Transverse colon (tissue), 4 donors: ENCODE measurements at regions not wholly inside any gene's neighbourhood (a gene's known extent, or its start where the extent isn't known, plus 50 kb on each side); places are given as distances from the start of the nearest gene placed in this dataset.

Experiments used
- DNase-seq: peaks from one replicate; pipeline ENCODE4 v3.0.0-alpha.2; 2019
- H3K27ac ChIP-seq, 4 donors: fragments of 200-600 bp; sonication (generic); 2 replicates each; pipeline ENCODE4 v1.5.1; 2016 to 2018; ENCODE audit warnings: inconsistent platforms in 4 of 4
- H3K27me3 ChIP-seq: fragments of 200-600 bp; sonication (generic); 2 replicates; pipeline ENCODE4 v1.5.1; 2017; ENCODE audit warnings: inconsistent platforms
- H3K36me3 ChIP-seq, 4 donors: fragments of 200-600 bp; sonication (generic); 2 replicates each; pipeline ENCODE4 v1.5.1; 2017 to 2019; ENCODE audit warnings: inconsistent platforms in 4 of 4
- H3K4me1 ChIP-seq, 4 donors: fragments of 200-600 bp; sonication (generic); 2 replicates each; pipeline ENCODE4 v1.5.1; 2017 to 2020; ENCODE audit warnings: inconsistent platforms in 4 of 4
- H3K4me3 ChIP-seq, 4 donors: fragments of 200-600 bp; sonication (generic); 1 replicate in 1 of 4; 2 replicates in 3 of 4; pipeline versions ENCODE4 v1.5.1 to v1.6.1; 2017 to 2019; ENCODE audit warnings: inconsistent platforms in 4 of 4
- H3K9me3 ChIP-seq, 2 donors: fragments of 200-600 bp; sonication (generic); 2 replicates each; pipeline ENCODE4 v1.5.1; 2017 to 2019; ENCODE audit warnings: inconsistent platforms in 2 of 2
- CTCF ChIP-seq, 5 experiments: fragments of 200-600 bp in 3 of 5; fragments of 450-650 bp in 2 of 5; sonication (generic) in 3 of 5; IDR thresholded peaks; 1 replicate in 2 of 5; 2 replicates in 3 of 5; pipeline ENCODE4 v1.5.1; 2016 to 2017; ENCODE audit warnings: antibody characterized with exemption in 5 of 5, inconsistent platforms in 3 of 5, mild to moderate bottlenecking in 2 of 5, moderate library complexity in 1 of 5
- EP300 ChIP-seq: sonication (generic); formaldehyde crosslinking; IDR thresholded peaks from one replicate; pipeline ENCODE4 v1.6.1; 2017; ENCODE audit warnings: antibody characterized with exemption, low read depth
- POLR2A ChIP-seq: fragments of 450-650 bp; IDR thresholded peaks from one replicate; pipeline ENCODE4 v1.6.1; 2016; ENCODE audit warnings: antibody characterized with exemption, mild to moderate bottlenecking, moderate library complexity
- POLR2AphosphoS5 ChIP-seq, 3 donors: sonication (generic); formaldehyde crosslinking; IDR thresholded peaks; one replicate each; pipeline ENCODE4 v1.6.1; 2016; ENCODE audit warnings: antibody characterized with exemption in 3 of 3
- WGBS, 2 donors: methylation state at CpG; one replicate each; pipeline ENCODE4 v1.1.5; 2018; ENCODE audit warnings: low coverage in 1 of 2; 5-methylcytosine and 5-hydroxymethylcytosine counted together
- in situ Hi-C, 4 donors: fragments of 200-750 bp; cut with MboI; loops; one replicate each; pipeline versions ENCODE4 v1.15.0 to v1.15.1; 2017; ENCODE audit warnings: low sequenced_read_pairs in 3 of 4, low pct_ligation_motif_present in 1 of 4, low pct_unique_long_range_greater_than_20kb in 1 of 4
- intact Hi-C: fragments of 100-400 bp; cut with DNase I; formaldehyde crosslinking; loops from one replicate; pipeline ENCODE4 v1.15.1; 2023; ENCODE audit warnings: low total_unique reads

GRCh38 chr16:80025236-80025635 is 424.7 kb upstream of the MAF start:
- Histone ChIP-seq H3K4me1 (peaks cover 0 to 6% (median 0%) of the 10 kb centered on the region in 4 donors), H3K4me3 (no peak overlapping the region), H3K9me3 (no peaks in the 10 kb centered on the region), H3K36me3 (no peaks in the 10 kb centered on the region), H3K27ac (no peak overlapping the region), H3K27me3 (no peaks in the 10 kb centered on the region)
- TF ChIP-seq POLR2A (no peak), POLR2AphosphoS5 (IDR thresholded peaks at IDR 0.05) (no peak), EP300 (no peak), CTCF (IDR thresholded peaks at IDR 0.05) (no peak)
- intact Hi-C loops: no loop called here
- in situ Hi-C loops: no loop called here
- DNase-seq: no peak
- 75 to 86% methylated on average over 4 of the region's 4 CpGs for WGBS, 2 donors

GRCh38 chr16:80024443-80024842 is 423.9 kb upstream of the MAF start:
- no peaks in the 10 kb centered on the region for H3K36me3 ChIP-seq
- no peaks in the 10 kb centered on the region for H3K9me3 ChIP-seq
- H3K27ac ChIP-seq: no peak overlapping the region
- WGBS, 2 donors: 55 to 82% methylated on average over 3 of the region's 3 CpGs
- intact Hi-C loops (no loop called here), in situ Hi-C loops (no loop called here)
- no peak overlapping the region for H3K4me3 ChIP-seq
- peaks cover 0 to 6% (median 0%) of the 10 kb centered on the region in 4 donors for H3K4me1 ChIP-seq
- TF ChIP-seq POLR2AphosphoS5 (IDR thresholded peaks at IDR 0.05) (no peak), CTCF (IDR thresholded peaks at IDR 0.05) (no peak), POLR2A (no peak), EP300 (no peak)
- DNase-seq: no peak
- no peaks in the 10 kb centered on the region for H3K27me3 ChIP-seq

- Histone ChIP-seq H3K4me1 (peaks cover 0 to 6% (median 0%) of the 10 kb centered on the region in 4 donors), H3K27ac (no peak overlapping the region), H3K27me3 (no peaks in the 10 kb centered on the region), H3K36me3 (no peaks in the 10 kb centered on the region), H3K4me3 (no peak overlapping the region), H3K9me3 (no peaks in the 10 kb centered on the region)
- intact Hi-C loops (no loop called here), in situ Hi-C loops (no loop called here)
- no peak for TF ChIP-seq POLR2A
- no peak for TF ChIP-seq POLR2AphosphoS5 (IDR thresholded peaks at IDR 0.05)
- TF ChIP-seq EP300: no peak
- no peak for TF ChIP-seq CTCF (IDR thresholded peaks at IDR 0.05)
- 43 to 47% methylated on average over 1 to 2 of the region's 2 CpGs for WGBS, 2 donors
- no peak for DNase-seq
Observed at GRCh38 chr16:80023865-80024264, 423.3 kb upstream of the MAF start.

- TF ChIP-seq EP300 (no peak), POLR2A (no peak), POLR2AphosphoS5 (IDR thresholded peaks at IDR 0.05) (no peak), CTCF (IDR thresholded peaks at IDR 0.05) (no peak)
- DNase-seq: no peak
- intact Hi-C loops (no loop called here), in situ Hi-C loops (no loop called here)
- Histone ChIP-seq H3K9me3 (no peaks in the 10 kb centered on the region), H3K27me3 (no peaks in the 10 kb centered on the region), H3K4me1 (peaks cover 0 to 3% (median 0%) of the 10 kb centered on the region in 4 donors), H3K27ac (no peak overlapping the region), H3K36me3 (no peaks in the 10 kb centered on the region), H3K4me3 (no peak overlapping the region)
- WGBS, 2 donors: 58 to 89% methylated on average over 2 of the region's 2 CpGs
Observed at GRCh38 chr16:80019395-80019794, 418.9 kb upstream of the MAF start.
